GM12878 (cell line): ENCODE measurements at regions not wholly inside any gene's neighbourhood (a gene's known extent, or its start where the extent isn't known, plus 50 kb on each side); places are given as distances from the start of the nearest gene placed in this dataset.

Source experiments
- CREM ChIP-seq: IDR thresholded peaks from 2 replicates; pipeline ENCODE4 v1.6.1; 2014; ENCODE audit warnings: antibody characterized with exemption, low read depth
- EP300 ChIP-seq, 2 experiments: fragments of 150-350 bp in 1 of 2; IDR thresholded peaks; 2 replicates each; pipeline ENCODE4 v1.6.1; 2011 to 2012; ENCODE audit warnings: low read depth in 2 of 2, low read length in 2 of 2, borderline replicate concordance in 1 of 2, improper control_type of control experiment in 1 of 2, inconsistent platforms in 1 of 2; ENCODE audit not compliant: control insufficient read depth in 1 of 2
- MAX ChIP-seq: IDR thresholded peaks from 2 replicates; pipeline ENCODE4 v1.6.1; 2012; ENCODE audit warnings: low read depth, low read length, improper control_type of control experiment
- RAD51 ChIP-seq: fragments of 450-650 bp; IDR thresholded peaks from 2 replicates; pipeline ENCODE4 v1.6.1; 2016; ENCODE audit warnings: moderate library complexity, mild to moderate bottlenecking, inconsistent platforms
- RFX5 ChIP-seq: IDR thresholded peaks from 2 replicates; pipeline ENCODE4 v1.6.1; 2011; ENCODE audit warnings: low read depth, low read length, improper control_type of control experiment
- SIN3A ChIP-seq: IDR thresholded peaks from 2 replicates; pipeline ENCODE4 v1.6.1; 2012; ENCODE audit warnings: low read depth, low read length, improper control_type of control experiment
- TCF7 ChIP-seq: IDR thresholded peaks from 2 replicates; pipeline ENCODE4 v1.6.1; 2014; ENCODE audit warnings: antibody characterized with exemption, borderline replicate concordance
- TF ChIP-seq, protein P1 (sequence below), 3 experiments: IDR thresholded peaks in 2 of 3; conservative IDR thresholded peaks in 1 of 3; 2 replicates each; pipeline ENCODE4 v1.5.1; 2011; ENCODE audit warnings: low read depth in 3 of 3, low read length in 3 of 3, mild to moderate bottlenecking in 3 of 3, control low read depth in 2 of 3, moderate library complexity in 2 of 3, inconsistent platforms in 1 of 3, mixed read lengths in 1 of 3; ENCODE audit not compliant: control insufficient read depth in 2 of 3, insufficient read depth in 1 of 3; ENCODE audit errors: extremely low read depth in 1 of 3
- TF ChIP-seq, protein P2 (sequence below): fragments of 450-650 bp; IDR thresholded peaks from 2 replicates; pipeline ENCODE4 v1.6.1; 2017; ENCODE audit warnings: mild to moderate bottlenecking
- TF ChIP-seq, protein P3 (sequence below): IDR thresholded peaks from 2 replicates; pipeline ENCODE4 v1.6.1; 2011; ENCODE audit warnings: low read depth, mild to moderate bottlenecking, low read length, moderate library complexity, borderline replicate concordance; ENCODE audit errors: extremely low read depth

DNA sequence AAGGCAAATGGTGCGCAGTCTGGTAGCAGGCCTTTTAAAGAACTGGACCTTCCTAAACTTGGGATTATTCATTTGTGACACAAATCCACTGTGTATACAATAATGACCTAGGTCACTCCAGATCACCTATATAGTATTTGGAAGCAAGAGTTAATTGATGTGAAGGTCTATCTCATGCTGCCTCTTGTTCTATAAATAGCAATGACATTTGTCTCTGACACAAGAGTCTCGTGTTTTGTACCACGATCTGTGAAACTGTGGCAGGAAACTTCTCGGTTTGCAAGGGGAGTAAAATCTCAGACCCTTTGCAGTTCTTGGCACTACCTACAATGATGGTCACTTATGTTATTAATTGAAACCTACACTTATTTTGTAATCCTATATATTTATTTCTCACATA lies 1408.4 kb downstream of the PCDH7 start:
- TF ChIP-seq, protein P1, sequence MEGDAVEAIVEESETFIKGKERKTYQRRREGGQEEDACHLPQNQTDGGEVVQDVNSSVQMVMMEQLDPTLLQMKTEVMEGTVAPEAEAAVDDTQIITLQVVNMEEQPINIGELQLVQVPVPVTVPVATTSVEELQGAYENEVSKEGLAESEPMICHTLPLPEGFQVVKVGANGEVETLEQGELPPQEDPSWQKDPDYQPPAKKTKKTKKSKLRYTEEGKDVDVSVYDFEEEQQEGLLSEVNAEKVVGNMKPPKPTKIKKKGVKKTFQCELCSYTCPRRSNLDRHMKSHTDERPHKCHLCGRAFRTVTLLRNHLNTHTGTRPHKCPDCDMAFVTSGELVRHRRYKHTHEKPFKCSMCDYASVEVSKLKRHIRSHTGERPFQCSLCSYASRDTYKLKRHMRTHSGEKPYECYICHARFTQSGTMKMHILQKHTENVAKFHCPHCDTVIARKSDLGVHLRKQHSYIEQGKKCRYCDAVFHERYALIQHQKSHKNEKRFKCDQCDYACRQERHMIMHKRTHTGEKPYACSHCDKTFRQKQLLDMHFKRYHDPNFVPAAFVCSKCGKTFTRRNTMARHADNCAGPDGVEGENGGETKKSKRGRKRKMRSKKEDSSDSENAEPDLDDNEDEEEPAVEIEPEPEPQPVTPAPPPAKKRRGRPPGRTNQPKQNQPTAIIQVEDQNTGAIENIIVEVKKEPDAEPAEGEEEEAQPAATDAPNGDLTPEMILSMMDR (IDR thresholded peaks at IDR 0.05 in 2 of 3, conservative IDR thresholded peaks at IDR 0.05 in 1 of 3; ENCODE audit: control insufficient read depth in 2 of 3, extremely low read depth in 1 of 3, insufficient read depth in 1 of 3, low read depth in 3 of 3, low read length in 3 of 3), result no peak
- TF ChIP-seq EP300 (IDR thresholded peaks at IDR 0.05; ENCODE audit: borderline replicate concordance in 1 of 2, control insufficient read depth in 1 of 2, low read depth in 2 of 2, low read length in 2 of 2) (no peak), SIN3A (no peak), CREM (no peak), TCF7 (no peak), MAX (no peak), RFX5 (no peak), RAD51 (no peak)
- TF ChIP-seq, protein P2, sequence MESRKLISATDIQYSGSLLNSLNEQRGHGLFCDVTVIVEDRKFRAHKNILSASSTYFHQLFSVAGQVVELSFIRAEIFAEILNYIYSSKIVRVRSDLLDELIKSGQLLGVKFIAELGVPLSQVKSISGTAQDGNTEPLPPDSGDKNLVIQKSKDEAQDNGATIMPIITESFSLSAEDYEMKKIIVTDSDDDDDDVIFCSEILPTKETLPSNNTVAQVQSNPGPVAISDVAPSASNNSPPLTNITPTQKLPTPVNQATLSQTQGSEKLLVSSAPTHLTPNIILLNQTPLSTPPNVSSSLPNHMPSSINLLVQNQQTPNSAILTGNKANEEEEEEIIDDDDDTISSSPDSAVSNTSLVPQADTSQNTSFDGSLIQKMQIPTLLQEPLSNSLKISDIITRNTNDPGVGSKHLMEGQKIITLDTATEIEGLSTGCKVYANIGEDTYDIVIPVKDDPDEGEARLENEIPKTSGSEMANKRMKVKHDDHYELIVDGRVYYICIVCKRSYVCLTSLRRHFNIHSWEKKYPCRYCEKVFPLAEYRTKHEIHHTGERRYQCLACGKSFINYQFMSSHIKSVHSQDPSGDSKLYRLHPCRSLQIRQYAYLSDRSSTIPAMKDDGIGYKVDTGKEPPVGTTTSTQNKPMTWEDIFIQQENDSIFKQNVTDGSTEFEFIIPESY, result no peak
- TF ChIP-seq, protein P3, sequence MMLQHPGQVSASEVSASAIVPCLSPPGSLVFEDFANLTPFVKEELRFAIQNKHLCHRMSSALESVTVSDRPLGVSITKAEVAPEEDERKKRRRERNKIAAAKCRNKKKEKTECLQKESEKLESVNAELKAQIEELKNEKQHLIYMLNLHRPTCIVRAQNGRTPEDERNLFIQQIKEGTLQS, result no peak
